NAMALWA (cell line): ENCODE measurements at regions not wholly inside any gene's neighbourhood (a gene's known extent, or its start where the extent isn't known, plus 50 kb on each side); places are given as distances from the start of the nearest gene placed in this dataset.
A peak's percentile ranks its signal among the peaks of the same experiment; 100 is the strongest.
"Not testable (repeated sequence)": the region's sequence is repeated elsewhere in the genome, so short reads cannot be mapped to it uniquely, and the experiment has no call there.

Source experiments
- DNase-seq: peaks from one replicate; pipeline ENCODE4 v3.0.0-alpha.2; 2015; ENCODE audit warnings: low spot score

GRCh38 chr6:137933696-137934095 lies 66.6 kb downstream of the TNFAIP3 start:
- no peak for DNase-seq

- no peak for DNase-seq
These were observed 69.7 kb downstream of the TNFAIP3 start for GRCh38 chr6:137936798-137937197.

- no peak for DNase-seq
These were observed 70.8 kb downstream of the TNFAIP3 start for GRCh38 chr6:137937834-137938233.

- DNase-seq: no peak
These were observed 71.8 kb downstream of the TNFAIP3 start for GRCh38 chr6:137938770-137939379.

GRCh38 chr6:137941995-137942394 lies 74.9 kb downstream of the TNFAIP3 start:
- DNase-seq: no peak

GRCh38 chr6:137942736-137943135 lies 75.7 kb downstream of the TNFAIP3 start:
- DNase-seq: no peak

GRCh38 chr6:137944381-137944780 lies 77.3 kb downstream of the TNFAIP3 start:
- not testable (repeated sequence) for DNase-seq

GRCh38 chr6:137944793-137945498 lies 77.9 kb downstream of the TNFAIP3 start:
- peak; percentile 62 for DNase-seq

- DNase-seq: peak; percentile 55
These were observed 82.8 kb downstream of the TNFAIP3 start for GRCh38 chr6:137949686-137950390.

- DNase-seq: peak; percentile 27
These were observed 83.5 kb downstream of the TNFAIP3 start for GRCh38 chr6:137950581-137950980.

- peak; percentile 78 for DNase-seq
These were observed 84.1 kb downstream of the TNFAIP3 start for GRCh38 chr6:137951064-137951597.

- DNase-seq: no peak
These were observed 85.2 kb downstream of the TNFAIP3 start for GRCh38 chr6:137952247-137952646.

- DNase-seq: no peak
These were observed 86.7 kb downstream of the TNFAIP3 start for GRCh38 chr6:137953761-137954160.

GRCh38 chr6:137954253-137954652 lies 87.2 kb downstream of the TNFAIP3 start:
- DNase-seq: no peak

GRCh38 chr6:137956098-137956488 lies 89.0 kb downstream of the TNFAIP3 start:
- DNase-seq: no peak

GRCh38 chr6:137957471-137957870 lies 90.4 kb downstream of the TNFAIP3 start:
- no peak for DNase-seq

- no peak for DNase-seq
These were observed 91.9 kb downstream of the TNFAIP3 start for GRCh38 chr6:137958811-137959565.

GRCh38 chr6:137962725-137963124 lies 95.7 kb downstream of the TNFAIP3 start:
- no peak for DNase-seq

GRCh38 chr6:137964876-137965275 lies 97.8 kb downstream of the TNFAIP3 start:
- no peak for DNase-seq

- no peak for DNase-seq
These were observed 100.8 kb downstream of the TNFAIP3 start for GRCh38 chr6:137967689-137968454.

GRCh38 chr6:137968455-137968804 lies 101.4 kb downstream of the TNFAIP3 start:
- no peak for DNase-seq

- DNase-seq: no peak
These were observed 101.8 kb downstream of the TNFAIP3 start for GRCh38 chr6:137968901-137969300.
